ENCODE measurements at regions not wholly inside any gene's neighbourhood (a gene's known extent, or its start where the extent isn't known, plus 50 kb on each side); places are given as distances from the start of the nearest gene placed in this dataset.

DNA sequence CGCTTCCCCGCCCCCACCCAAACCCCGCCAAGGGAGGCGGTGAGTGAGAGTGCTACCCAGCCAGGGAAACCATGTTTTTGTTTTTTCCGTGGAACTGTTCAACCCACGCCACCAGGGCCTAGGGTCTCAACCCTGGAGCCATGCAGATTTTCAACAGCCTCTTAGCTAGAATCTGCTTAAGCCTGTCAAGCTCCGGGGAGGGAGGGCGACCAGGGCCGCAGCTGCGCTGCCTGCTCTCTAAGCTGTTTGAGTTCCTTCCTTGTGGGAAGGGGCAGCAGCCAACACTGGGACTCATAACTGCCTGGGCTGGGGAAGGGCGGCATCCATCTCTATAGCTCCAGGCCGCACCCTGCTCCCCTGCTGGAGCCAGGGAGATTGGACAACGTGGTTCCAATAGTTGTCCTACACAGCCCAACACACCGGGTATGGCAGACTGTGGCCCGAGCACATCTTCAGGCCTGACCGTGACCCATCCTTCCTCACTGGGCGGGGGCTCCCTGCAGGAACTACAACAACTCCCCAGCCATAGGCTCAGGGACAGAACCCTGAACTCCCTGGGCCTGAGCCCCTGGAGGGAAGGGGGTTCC, 1065.7 kb upstream of the MANEA start:
- no peak for DNase-seq

DNA sequence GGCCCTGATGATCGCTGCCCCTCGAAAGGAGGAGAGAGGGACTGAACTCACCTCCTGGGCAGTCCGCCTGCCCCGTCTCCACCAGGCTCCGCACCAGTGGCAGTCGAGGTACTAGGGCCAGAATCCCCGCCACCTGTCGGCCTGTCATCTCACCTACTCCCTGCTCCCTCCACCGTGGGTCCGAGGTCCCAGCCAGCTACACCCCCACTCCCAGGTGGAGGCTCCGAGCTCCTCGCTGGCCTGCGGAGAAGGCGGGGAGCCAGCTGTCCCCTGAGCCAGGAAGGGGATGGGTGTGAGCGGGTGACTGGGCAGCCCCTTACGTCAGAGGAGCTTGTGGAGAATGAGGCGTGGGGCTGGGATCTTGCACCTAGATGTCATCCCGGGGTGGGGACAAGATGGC, 1066.5 kb upstream of the MANEA start:
- DNase-seq, result no peak

DNA sequence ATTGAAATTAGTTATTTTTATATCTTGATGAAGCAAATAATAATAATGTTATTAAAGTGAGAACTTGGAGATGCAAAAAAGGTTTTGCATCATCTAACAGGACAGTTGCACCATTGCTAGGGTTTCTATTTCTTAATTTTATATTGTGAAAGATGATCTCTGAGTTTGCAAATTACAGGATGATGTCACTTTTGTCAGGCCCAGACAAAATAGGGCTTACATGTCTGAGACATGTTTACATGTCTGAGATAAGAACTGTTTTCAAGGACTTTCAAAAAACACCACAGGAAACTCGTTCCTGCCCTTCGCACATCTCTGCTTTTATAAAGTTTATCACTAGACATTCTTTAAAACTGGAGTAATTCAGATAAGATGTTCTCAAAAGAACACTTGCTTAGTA, 1075.8 kb upstream of the MANEA start:
- no peak for DNase-seq

DNA sequence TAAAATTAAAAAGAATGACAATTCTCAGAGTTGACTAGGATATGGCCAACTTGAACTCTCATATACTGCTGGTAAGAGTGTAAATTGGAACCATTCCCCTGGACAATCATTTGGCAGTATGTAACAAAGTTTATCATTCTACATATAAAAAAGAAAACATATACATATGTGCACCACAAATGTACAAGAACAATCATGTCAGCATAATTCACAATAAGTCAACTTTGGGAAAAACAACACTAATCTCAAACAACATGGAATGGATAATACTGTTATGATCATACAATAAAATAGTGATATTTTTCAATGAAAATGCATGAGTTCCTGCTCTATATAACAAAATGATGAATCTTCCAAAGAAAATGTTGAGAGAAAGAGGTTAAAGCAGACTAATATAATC, 1078.7 kb upstream of the EPHA7 start:
- DNase-seq, result no peak

DNA sequence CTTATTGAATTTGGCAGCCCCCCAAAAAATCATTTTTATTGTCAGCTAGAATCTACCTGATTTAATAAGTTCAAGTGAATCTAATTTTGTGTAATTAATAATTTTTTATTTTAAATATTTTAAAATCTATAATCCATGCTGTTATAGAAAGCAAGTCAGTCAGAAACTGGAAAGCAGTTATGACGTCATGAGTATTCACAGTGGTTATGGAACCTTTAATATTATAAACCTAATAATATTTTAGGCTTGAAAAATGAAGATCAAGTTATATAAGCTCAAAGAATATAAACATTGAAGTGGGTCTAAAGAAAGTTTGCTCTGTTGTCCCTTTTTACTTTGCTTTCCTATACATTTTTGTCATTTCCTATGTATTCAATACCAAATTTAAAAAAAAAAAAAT, 1075.1 kb upstream of the EPHA7 start:
- DNase-seq, result no peak

DNA sequence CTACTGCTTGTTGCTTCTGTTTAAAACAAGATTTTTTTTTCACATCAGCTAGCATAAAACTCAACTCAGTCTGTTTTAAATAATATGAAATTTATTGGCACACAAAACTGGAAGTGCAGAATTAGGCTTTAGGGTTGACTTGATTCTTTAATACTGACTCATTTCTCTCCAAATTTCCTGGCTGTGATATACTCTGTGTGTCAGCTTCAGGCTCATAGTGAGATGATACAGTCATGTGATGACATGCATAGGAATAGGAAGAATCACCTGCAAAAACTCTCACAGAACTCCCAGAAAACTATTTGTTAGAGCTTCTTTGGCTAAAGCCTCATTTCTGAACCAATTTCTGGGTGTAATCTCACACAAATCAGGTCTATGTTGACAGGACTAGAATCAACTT, 1068.0 kb upstream of the EPHA7 start:
- DNase-seq, result no peak

DNA sequence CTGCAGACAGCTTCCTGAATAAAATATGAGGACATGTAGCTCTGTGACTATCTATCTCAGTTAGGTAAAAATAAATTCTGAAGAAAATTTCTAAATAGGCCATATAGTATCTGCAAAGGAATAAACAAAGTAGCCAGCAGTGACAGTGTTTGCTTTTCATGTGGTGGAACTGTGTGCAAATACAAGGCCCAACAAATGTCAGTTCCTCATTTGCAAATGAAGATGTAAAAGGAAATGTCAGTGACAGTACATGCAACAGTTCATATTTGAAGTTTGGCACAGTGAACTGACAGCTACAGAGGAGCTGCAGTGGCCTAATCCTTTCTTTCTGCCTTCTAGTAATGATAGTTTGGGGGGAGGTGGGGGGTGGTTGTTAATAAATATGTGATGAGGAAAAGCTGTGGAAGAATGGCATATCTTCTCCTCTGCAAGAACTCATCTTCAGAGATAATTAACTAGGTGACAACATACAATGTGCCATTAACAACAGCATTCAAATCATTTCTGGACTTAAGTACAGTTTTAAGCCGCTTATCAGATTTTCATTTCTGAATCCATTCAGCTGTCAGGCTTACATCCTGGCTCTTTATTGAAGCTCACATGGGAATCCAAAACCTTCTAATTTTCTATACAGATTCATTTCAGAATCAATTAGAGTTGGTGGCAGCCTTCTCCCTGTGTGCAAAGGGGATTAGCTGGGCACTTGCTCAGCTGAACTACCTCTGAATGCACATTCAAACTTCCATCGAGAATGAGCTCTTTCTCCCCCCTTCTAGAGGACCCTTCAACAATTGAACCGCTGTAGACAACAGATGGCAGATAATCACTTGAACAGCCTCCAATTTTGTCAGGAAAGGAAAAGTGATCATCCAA, 1059.0 kb upstream of the EPHA7 start:
- DNase-seq, result no peak

DNA sequence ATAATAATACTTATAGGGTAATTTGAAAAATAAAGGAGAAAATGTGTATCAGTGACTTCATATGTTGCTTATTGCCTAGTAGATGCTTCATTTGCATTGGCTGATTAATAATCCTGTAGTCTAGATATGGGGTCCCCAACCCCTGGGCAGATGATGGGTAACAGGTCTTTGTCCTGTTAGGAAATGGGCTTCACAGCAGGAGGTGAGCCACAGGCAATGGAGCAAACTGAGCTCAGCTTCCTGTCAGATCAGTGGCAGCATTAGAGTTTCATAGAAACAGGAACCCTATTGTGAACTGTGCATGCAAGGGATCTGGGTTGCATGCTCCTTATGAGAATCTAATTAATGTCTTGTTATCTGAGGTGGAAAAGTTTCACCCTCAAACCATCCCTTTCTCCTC, 1049.5 kb upstream of the EPHA7 start:
- DNase-seq, result no peak

DNA sequence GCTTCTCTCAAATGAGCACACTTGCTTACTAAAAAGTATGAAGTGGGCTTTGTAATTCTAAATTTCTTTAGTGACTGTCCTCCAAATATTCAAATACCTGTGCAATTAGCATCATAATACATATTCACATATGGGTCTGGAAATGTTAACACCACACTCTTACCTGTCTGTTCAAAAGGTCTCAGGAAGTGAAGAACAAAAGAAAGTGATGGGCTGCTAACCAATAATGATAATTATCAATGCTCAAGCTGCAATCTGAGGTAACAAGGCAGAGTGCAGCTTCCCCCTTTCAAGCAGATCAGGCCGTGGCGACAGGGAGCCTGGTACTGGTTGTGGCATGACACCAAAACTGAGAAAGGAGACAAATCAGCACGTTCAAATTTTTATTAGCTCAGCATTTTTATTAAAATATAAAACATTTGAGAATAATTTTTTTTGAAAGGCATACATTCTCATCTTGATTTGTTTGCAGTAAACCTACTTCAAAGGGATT, 1044.7 kb upstream of the EPHA7 start:
- no peak for DNase-seq

DNA sequence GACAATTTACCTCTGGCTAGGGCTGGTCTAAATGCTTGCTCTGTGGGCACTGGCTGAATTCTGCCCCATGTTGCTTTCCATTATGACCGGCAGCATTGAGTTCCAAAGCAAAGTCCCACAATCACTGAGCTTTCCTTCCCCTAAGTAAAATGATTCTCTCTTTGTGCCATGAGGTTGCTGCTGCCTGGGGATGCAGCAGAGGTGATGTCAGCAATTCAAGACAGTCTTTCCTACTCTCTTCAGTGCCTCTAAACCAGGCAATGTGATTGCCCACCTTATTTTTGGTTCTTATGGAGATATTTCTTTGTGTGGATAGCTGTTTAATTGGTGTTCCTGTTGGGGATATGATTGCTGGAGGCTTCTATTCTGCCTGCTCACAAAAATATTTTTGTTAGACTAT, 1043.9 kb upstream of the EPHA7 start:
- DNase-seq, result no peak

DNA sequence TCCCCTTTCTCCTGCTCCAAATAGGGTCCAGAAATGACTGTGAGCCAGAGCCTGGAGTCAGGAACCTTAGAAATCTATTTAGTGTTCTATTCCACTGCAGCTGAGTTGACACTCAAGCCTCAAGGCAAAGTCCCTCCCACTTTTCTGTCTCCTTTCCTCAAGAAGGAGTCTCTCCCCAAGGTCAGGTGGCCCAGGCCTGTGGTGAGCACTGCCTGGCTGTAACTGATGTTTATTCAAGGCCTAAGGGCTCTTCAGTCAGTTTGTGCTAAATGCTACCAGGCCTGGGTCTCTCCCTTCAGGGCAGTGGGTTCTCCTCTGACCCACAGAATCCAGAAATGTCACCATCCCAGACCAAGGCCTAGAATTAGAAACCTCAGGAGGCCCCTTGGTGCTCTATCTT, 1042.9 kb upstream of the EPHA7 start:
- DNase-seq, result no peak

DNA sequence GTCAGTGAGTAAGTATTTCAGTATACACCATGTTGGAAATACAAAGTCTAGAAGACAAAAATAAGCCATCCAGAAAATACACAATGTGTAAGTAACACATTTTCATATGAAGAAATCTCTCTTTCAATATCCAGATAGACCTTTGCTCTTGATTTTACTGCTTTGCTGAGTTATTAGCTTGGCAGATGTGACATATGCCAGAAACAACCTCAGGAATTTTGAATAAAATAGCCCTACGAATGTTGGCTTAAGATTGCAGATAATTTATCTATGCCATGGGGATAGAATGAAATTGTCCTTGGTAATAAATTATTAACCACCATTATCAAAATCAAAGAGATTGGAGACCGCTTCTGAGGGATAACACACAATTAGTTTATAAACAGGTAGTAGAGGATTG, 1036.9 kb upstream of the EPHA7 start:
- DNase-seq, result no peak

DNA sequence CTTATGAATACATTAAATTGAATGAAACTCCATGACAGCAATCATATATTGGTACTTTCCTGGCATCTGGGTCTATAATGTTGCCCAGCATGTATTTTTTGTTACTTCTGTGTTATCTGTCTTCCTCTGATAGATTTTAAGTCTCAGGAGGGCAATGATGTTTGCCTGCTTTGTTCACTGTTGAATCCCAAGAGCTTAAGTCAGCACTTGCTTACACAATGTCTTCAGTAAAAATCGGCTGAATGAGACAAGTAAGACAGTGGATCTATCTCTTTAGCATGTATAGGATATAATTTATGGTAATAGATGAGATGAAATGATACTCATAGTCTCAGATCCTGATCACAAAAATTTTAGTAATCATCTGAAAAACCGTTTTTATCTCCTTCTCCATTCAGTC, 1034.9 kb upstream of the EPHA7 start:
- DNase-seq, result no peak

DNA sequence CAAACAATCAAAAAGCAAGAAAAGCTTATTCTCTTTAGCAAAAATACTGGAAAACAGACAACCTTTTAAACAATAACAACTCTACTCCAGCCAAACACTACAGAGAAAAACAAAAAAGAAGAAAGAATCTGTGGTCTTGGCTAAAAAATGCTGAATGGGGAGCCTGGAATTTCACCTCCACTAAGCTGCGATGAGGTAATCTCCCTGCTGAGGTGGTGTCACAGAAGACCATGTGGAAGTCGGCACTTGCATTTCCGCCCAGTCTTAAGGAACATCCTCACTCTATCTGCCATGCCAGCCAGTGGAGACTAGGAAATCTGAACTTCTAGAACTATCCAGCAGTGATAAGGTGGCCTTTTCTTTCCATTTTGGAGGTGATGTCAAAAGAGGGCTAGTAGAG, 1026.8 kb upstream of the EPHA7 start:
- DNase-seq, result no peak

DNA sequence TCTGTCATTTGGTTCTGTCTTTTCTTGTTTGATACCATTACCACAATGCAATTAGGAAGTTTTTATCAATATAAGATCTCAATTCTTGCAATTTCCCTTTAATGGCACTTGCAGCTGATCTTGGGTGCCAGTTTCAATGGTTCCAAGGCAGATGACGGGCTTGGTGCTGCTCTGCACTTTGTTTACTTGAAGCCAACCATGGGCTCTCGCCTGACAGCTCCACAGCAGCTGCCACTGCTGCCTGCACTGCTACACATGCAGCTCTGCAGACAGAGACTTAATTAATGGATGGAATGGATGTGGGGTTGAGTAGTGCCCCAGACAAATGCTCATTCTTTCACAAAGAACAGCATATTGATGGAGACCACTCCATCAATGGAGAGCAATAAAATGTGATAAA, 1024.3 kb upstream of the EPHA7 start:
- no peak for DNase-seq

DNA sequence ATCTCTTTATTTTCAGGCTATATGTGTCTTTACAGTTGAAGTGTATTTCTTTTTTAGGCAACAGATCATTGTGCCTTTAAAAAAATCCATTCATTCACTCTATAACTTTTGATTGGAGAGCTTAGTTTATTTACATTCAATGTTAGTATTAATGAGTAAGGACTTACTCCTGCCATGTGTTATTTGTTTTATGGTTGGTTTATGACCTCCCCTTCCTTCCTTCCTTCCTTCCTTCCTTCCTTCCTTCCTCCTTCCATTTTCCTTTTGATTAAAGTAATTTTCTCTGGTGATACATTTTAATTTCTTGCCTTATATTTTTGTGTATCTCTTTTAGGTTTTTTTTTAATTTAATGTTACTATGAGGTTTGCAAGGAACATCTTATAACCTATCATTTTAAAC, 1005.3 kb upstream of the EPHA7 start:
- DNase-seq, result no peak

DNA sequence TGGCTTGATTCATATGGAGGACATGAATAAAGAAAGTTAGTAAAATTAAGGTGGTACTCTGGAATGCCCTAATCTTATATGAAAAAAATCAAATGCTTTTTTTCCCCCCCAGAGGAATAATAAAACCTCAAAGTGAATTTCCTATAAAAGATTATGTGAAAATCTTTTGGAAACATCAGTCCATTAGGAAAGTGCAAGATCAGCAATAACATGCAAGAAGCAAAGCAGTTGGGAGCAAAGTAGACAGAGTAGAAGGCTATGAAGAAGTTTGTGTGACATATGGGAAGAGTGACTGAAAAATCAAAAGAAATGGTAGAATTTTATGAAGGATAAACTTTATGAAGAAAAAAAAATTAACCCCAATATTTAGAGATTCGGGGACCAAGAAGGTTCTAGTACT, 998.0 kb upstream of the EPHA7 start:
- DNase-seq, result no peak

DNA sequence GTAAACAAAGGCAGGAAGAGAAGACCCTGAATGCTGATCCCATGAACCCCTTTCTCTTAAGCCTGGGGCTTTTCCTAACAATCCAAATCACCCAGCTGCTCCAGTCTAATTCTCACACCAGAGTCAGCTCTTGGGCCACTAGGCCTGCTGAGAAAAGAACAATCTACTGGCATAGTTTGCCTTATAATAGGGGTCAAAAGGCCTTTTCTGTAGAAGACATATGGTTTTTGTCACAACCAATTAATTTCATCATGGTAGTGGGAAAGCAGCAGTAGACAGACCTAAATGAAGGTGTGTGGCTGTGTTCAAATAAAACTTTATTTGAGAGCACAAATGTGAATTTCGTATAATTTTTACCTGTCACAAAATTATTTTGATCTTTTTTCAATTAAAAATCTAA, 994.7 kb upstream of the EPHA7 start:
- DNase-seq, result no peak

DNA sequence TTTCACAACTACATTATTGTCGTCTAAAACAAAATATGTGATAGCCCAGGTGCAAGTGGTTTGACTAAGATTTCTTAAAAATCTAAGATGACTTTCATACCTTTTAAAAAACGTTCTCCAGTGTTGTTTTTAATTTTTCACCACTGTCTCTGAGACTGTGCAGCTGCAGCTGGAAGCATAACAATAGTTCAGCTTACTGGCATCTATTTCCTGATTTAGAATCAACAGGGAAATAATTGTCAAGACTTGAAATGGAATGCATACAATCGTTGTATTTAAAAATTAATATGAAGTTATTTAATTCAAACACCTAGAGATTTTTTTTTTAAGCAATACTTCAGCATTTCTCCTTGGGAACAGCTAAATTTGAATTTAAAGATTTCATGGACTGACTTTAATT, 982.0 kb upstream of the EPHA7 start:
- DNase-seq, result no peak

DNA sequence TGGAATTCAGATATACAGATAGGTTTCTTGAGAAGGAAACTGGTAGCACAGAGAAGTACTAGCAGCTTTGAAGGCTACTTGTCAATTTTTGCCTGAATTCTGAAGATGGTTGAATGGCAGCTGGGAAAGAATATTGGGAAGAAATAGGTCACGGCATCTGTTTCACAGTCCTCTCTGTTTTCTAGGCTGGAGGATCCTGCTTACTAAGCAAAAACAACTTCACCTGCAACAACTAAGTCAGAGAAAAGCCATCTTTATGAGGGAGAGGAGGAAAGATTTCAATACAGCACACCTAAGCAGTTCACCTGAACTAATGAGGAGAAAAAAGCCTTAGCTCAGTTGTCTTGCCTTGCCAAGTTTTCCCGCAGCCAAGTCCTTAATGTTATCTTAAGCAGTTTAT, 975.5 kb upstream of the EPHA7 start:
- no peak for DNase-seq

DNA sequence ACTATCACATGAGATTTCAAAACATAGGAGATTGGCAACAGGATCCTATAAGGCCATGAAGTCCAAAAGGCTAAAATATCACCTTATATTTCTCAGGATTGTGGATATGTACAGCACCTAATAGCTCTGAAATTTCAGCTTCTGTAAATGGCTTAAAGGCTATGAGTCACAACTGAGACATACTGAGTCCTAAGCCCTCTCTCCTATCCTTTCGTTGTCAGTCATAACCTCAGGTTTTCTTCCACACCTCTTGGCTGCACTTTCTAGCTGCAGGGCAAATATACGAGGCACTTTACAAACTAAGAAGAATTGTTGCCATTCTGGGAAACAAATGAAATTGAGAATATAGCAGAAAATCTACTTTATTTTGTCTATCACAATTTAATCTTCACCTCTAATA, 969.9 kb upstream of the EPHA7 start:
- DNase-seq, result no peak

DNA sequence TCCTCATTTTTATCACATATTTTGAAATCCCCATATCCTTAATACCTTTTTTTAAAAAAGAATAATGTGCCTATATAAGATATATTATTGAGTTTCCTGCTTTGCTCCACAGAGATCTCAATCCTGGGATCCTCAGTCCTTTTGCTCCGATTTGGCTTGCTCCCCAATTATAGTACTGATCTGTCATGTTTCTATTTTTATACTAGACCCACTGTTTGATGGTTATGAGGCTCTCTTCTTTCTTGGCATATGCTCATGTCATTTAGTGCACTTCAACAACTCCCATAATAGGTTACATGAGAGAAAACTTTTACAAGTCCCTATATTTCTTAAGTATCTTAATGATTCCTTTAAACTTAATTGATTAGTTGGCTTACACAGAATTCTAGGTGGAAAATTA, 958.5 kb upstream of the EPHA7 start:
- DNase-seq, result no peak

DNA sequence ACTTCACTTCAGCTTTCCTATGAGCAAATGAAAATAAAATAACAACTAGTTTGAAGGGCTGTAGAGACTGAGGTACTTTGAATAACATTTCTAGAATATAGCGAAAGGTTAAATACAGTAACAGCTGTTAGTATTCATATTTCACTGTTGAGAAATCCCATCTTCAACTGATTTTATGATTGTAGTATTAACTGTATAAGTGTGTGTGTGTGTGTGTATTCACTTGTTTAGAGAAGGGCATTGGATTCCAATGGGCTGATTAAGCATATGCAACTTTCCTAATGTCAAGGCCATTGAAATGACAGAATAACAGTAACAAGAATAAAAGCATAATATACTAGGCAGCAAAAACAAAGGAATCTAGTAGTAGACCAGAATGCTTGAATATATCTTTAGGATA, 957.5 kb upstream of the EPHA7 start:
- DNase-seq, result no peak

DNA sequence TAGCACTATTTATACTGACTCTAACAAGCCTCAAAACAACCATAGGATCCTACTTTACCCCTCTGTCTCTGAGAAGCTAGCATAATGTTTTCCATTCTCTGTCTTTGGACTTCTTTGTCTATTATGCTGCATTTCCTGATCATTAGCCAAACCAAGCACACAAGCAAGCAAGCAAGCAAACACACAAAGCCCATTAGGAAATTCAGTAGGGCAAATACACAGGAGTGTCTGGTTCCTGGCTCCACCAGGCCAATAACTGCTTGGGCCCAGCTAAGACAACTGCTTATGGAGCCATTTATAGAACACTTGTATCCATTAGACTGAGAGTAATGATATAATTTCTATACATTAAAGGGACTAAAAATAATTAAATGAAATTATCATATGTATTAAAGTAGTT, 952.9 kb upstream of the EPHA7 start:
- no peak for DNase-seq

DNA sequence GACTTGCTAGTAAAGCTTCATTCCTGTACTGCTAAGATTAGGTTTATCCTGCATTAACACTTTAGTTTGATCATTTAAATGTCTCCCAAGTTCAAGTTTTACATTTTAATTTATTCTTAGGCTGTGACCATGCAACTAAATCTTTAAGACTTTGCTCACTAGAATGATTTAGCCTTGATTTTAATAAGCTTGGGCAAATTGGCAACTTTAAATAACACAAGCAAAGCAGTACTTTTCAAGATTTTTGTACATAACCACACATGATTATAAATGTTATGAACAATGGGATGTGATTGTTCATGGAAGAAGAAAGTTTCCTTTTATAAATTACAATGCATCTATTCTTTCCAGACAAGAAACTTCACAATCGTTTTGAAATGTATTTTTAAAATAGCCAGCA, 948.0 kb upstream of the EPHA7 start:
- no peak for DNase-seq

Measured in fibroblast of skin of right quadriceps (primary cell).